ENCODE measurements at regions not wholly inside any gene's neighbourhood (a gene's known extent, or its start where the extent isn't known, plus 50 kb on each side); places are given as distances from the start of the nearest gene placed in this dataset.

- Histone ChIP-seq H3K27ac (no peak overlapping the region), H3K36me3 (no peaks in the 10 kb centered on the region), H3K4me1 (no peaks in the 10 kb centered on the region), H3K27me3 (no peaks in the 10 kb centered on the region), H3K9me3 (no peaks in the 10 kb centered on the region), H3K4me3 (no peak overlapping the region)
- TF ChIP-seq POLR2A (IDR thresholded peaks at IDR 0.05) (no peak), POLR2AphosphoS5 (IDR thresholded peaks at IDR 0.05) (no peak), EP300 (IDR thresholded peaks at IDR 0.05) (no peak)
- TF ChIP-seq, protein P1, sequence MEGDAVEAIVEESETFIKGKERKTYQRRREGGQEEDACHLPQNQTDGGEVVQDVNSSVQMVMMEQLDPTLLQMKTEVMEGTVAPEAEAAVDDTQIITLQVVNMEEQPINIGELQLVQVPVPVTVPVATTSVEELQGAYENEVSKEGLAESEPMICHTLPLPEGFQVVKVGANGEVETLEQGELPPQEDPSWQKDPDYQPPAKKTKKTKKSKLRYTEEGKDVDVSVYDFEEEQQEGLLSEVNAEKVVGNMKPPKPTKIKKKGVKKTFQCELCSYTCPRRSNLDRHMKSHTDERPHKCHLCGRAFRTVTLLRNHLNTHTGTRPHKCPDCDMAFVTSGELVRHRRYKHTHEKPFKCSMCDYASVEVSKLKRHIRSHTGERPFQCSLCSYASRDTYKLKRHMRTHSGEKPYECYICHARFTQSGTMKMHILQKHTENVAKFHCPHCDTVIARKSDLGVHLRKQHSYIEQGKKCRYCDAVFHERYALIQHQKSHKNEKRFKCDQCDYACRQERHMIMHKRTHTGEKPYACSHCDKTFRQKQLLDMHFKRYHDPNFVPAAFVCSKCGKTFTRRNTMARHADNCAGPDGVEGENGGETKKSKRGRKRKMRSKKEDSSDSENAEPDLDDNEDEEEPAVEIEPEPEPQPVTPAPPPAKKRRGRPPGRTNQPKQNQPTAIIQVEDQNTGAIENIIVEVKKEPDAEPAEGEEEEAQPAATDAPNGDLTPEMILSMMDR (IDR thresholded peaks at IDR 0.05), result no peak
- WGBS, 5 donors, result 85 to 96% (median 88%) methylated on average over 4 of the region's 4 CpGs
- intact Hi-C loops (cut with DNase I; ENCODE audit: low total_unique reads), result no loop called here
- DNase-seq, result no peak
Measured at GRCh38 chr5:158139161-158139560, 280.2 kb upstream of the CLINT1 start.

- Histone ChIP-seq H3K9me3 (no peaks in the 10 kb centered on the region), H3K27me3 (no peaks in the 10 kb centered on the region), H3K4me1 (no peaks in the 10 kb centered on the region), H3K36me3 (no peaks in the 10 kb centered on the region), H3K27ac (no peak overlapping the region), H3K4me3 (no peak overlapping the region)
- 48 to 69% (median 52%) methylated on average over 4 of the region's 4 CpGs for WGBS, 5 donors
- DNase-seq, result peak in 1 of 2 donors; percentile 21
- intact Hi-C loops (cut with DNase I; ENCODE audit: low total_unique reads), result no loop called here
- TF ChIP-seq EP300 (IDR thresholded peaks at IDR 0.05) (no peak), POLR2AphosphoS5 (IDR thresholded peaks at IDR 0.05) (no peak), POLR2A (IDR thresholded peaks at IDR 0.05) (no peak)
- TF ChIP-seq, protein P1 (IDR thresholded peaks at IDR 0.05), result no peak
Measured at GRCh38 chr5:158135682-158136179, 276.8 kb upstream of the CLINT1 start.

GRCh38 chr5:158133369-158133768 is 274.4 kb upstream of the CLINT1 start:
- no peaks in the 10 kb centered on the region for H3K27me3 ChIP-seq
- no peaks in the 10 kb centered on the region for H3K4me1 ChIP-seq
- DNase-seq, result no peak
- H3K9me3 ChIP-seq, result no peaks in the 10 kb centered on the region
- H3K4me3 ChIP-seq, result no peak overlapping the region
- intact Hi-C loops (cut with DNase I; ENCODE audit: low total_unique reads), result no loop called here
- 50 to 71% (median 59%) methylated on average over 1 of the region's 1 CpG for WGBS, 5 donors
- no peak overlapping the region for H3K27ac ChIP-seq
- H3K36me3 ChIP-seq, result no peaks in the 10 kb centered on the region
- no peak for TF ChIP-seq EP300 (IDR thresholded peaks at IDR 0.05)
- TF ChIP-seq POLR2A (IDR thresholded peaks at IDR 0.05), result no peak
- TF ChIP-seq, protein P1 (IDR thresholded peaks at IDR 0.05), result no peak
- TF ChIP-seq POLR2AphosphoS5 (IDR thresholded peaks at IDR 0.05), result no peak

- no peaks in the 10 kb centered on the region for H3K4me1 ChIP-seq
- DNase-seq, result peak in 1 of 2 donors; percentile 26
- no peak overlapping the region for H3K27ac ChIP-seq
- intact Hi-C loops (cut with DNase I; ENCODE audit: low total_unique reads), result no loop called here
- no peak overlapping the region for H3K4me3 ChIP-seq
- H3K36me3 ChIP-seq, result no peaks in the 10 kb centered on the region
- H3K9me3 ChIP-seq, result no peaks in the 10 kb centered on the region
- WGBS, 5 donors, result 52 to 72% (median 61%) methylated on average over 3 of the region's 3 CpGs
- H3K27me3 ChIP-seq, result no peaks in the 10 kb centered on the region
- TF ChIP-seq POLR2AphosphoS5 (IDR thresholded peaks at IDR 0.05) (no peak), EP300 (IDR thresholded peaks at IDR 0.05) (no peak)
Measured at GRCh38 chr5:158127536-158127935, 268.6 kb upstream of the CLINT1 start.
